ENCODE measurements at regions not wholly inside any gene's neighbourhood (a gene's known extent, or its start where the extent isn't known, plus 50 kb on each side); places are given as distances from the start of the nearest gene placed in this dataset.

- ATAC-seq (replicated peaks in 6 of 8): peak in 2 of 8 experiments; percentile 24 to 66
- WGBS, 10 experiments: 0 to 80% (median 69%) methylated on average over 1 to 4 of the region's 4 CpGs
- in situ Hi-C loops (cut with MboI; ENCODE audit: low pct_unique_long_range_greater_than_20kb in 2 of 9, low sequenced_read_pairs in 9 of 9, unreplicated experiment in 9 of 9): no loop called here
- H3K4me3 ChIP-seq: no peak overlapping the region
- no peak overlapping the region for H3K27ac ChIP-seq
- H3K4me1 ChIP-seq (replicated peaks in 1 of 2): peaks cover under 1 to 16% of the 10 kb centered on the region in 2 donors
Observed at GRCh38 chr2:235378246-235378645, 115.6 kb upstream of the AGAP1 start.

DNA sequence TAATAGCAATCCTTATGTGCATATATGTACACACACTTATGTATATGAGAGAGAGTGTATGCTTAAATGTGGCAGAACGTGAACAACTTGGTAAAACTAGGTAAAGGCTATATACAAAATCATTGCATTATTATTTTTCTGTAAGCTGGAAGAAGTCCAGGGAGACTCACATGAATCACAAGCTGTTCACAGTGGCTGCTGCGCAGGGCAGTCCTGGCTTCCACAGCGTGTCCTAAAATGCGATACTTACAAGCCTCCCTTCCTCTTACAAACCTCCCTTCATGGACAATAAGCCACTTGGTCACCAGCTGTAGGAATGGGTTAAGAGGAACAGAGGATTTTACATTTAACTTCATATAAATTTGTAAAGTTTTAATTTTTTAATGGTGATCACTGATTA lies 114.9 kb upstream of the AGAP1 start:
- in situ Hi-C loops (cut with MboI; ENCODE audit: low pct_unique_long_range_greater_than_20kb in 2 of 9, low sequenced_read_pairs in 9 of 9, unreplicated experiment in 9 of 9): no loop called here
- Histone ChIP-seq H3K4me1 (replicated peaks in 1 of 2) (peaks cover 5 to 20% of the 10 kb centered on the region in 2 donors), H3K27ac (no peak overlapping the region), H3K4me3 (no peak overlapping the region)
- no peak for ATAC-seq (replicated peaks in 6 of 8)
- 53 to 91% (median 78%) methylated on average over 1 to 4 of the region's 4 CpGs; no CpG with 5 or more reads in 2 of the 10 experiments for WGBS, 10 experiments

DNA sequence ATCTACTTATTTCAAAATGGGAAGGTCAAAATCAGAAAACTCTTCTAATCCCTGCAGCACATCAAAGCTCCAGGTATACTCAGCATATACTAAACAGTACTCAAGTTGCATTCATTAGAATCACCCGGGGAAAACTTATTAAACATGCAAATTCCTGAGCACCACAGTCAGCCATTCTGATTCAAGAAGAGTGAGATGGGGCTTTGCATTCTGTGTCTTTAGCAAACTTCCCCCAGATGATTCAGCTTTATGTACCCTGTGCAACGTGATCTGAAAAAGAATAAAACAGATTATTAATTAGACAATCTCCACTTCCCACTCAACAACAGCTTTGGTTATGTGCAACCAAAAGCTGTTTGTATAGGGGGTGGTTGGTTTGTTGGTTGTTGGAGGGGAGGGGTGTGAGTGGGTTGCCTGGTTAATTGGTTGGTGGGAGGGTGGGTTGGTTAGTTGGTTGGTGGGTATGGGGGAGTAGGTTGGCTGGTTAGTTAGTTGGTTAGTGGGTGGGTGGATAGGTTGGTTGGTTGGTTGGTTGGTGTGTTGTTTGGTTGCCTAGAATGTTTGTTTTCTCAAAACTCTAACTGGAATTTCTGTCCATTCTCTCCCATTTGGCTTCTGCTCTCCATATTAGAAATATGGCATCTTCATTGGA lies 112.5 kb upstream of the AGAP1 start:
- 8 to 73% (median 50%) methylated on average over 1 to 2 of the region's 2 CpGs; no CpG with 5 or more reads in 7 of the 10 experiments for WGBS, 10 experiments
- in situ Hi-C loops (cut with MboI; ENCODE audit: low pct_unique_long_range_greater_than_20kb in 2 of 9, low sequenced_read_pairs in 9 of 9, unreplicated experiment in 9 of 9): no loop called here
- H3K4me3 ChIP-seq: no peak overlapping the region
- no peak for ATAC-seq (replicated peaks in 6 of 8)
- H3K27ac ChIP-seq: no peak overlapping the region
- H3K4me1 ChIP-seq (replicated peaks in 1 of 2): peaks cover 17 to 35% of the 10 kb centered on the region in 2 donors

GRCh38 chr2:235382179-235382578 lies 111.7 kb upstream of the AGAP1 start:
- H3K27ac ChIP-seq: no peak overlapping the region

GRCh38 chr2:235382601-235383000 lies 111.2 kb upstream of the AGAP1 start:
- WGBS, 10 experiments: 80 to 100% (median 100%) methylated on average over 1 to 2 of the region's 3 CpGs; no CpG with 5 or more reads in 3 of the 10 experiments
- ATAC-seq (replicated peaks in 6 of 8): no peak

More at GRCh38 chr2:235382179-235382578, 111.7 kb upstream of the AGAP1 start:
- WGBS, 10 experiments: 0 to 100% (median 75%) methylated on average over 1 to 6 of the region's 6 CpGs; no CpG with 5 or more reads in 1 of the 10 experiments
- ATAC-seq (replicated peaks in 6 of 8): peak in 2 of 8 experiments; percentile 77 to 78
- Histone ChIP-seq H3K4me3 (no peak overlapping the region), H3K4me1 (replicated peaks in 1 of 2) (peaks cover 17 to 32% of the 10 kb centered on the region in 2 donors)
- in situ Hi-C loops (cut with MboI; ENCODE audit: low pct_unique_long_range_greater_than_20kb in 2 of 9, low sequenced_read_pairs in 9 of 9, unreplicated experiment in 9 of 9): no loop called here

DNA sequence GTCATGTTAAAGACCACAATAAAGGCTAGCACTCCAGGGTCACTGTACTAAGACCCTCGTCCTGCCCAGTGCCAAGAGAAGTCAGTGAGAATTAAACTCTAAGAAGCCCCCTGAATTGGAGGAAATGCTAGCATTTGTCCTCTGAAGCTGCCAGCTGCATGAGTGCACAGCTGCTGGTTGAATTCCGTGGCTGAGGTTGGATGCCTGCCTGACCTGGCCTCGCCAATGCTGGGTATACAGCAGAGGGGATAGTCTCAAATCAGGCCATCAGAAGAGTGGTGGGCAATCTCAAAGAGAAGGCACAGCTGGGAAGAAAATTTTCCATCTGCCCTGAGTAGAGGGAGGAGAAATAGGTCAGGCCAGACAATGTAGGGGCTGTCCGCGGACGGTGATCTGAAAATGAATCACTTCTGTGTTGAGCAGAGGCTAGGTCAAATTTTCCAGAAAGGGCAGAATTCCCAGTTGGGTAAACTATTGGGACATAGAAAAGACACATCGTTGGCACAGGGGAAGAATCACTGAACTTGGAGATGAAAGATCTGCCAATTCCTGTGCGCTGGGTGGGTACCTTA lies 110.5 kb upstream of the AGAP1 start:
- no peak for ATAC-seq (replicated peaks in 6 of 8)
- in situ Hi-C loops (cut with MboI; ENCODE audit: low pct_unique_long_range_greater_than_20kb in 2 of 9, low sequenced_read_pairs in 9 of 9, unreplicated experiment in 9 of 9): no loop called here
- Histone ChIP-seq H3K27ac (no peak overlapping the region), H3K4me1 (replicated peaks in 1 of 2) (peaks cover 17 to 25% of the 10 kb centered on the region in 2 donors), H3K4me3 (no peak overlapping the region)
- 0 to 100% (median 85%) methylated on average over 2 to 8 of the region's 8 CpGs for WGBS, 10 experiments

More at GRCh38 chr2:235382601-235383000, 111.2 kb upstream of the AGAP1 start:
- Histone ChIP-seq H3K4me1 (replicated peaks in 1 of 2) (peaks cover 17 to 29% of the 10 kb centered on the region in 2 donors), H3K4me3 (no peak overlapping the region), H3K27ac (no peak overlapping the region)
- in situ Hi-C loops (cut with MboI; ENCODE audit: low pct_unique_long_range_greater_than_20kb in 2 of 9, low sequenced_read_pairs in 9 of 9, unreplicated experiment in 9 of 9): no loop called here

DNA sequence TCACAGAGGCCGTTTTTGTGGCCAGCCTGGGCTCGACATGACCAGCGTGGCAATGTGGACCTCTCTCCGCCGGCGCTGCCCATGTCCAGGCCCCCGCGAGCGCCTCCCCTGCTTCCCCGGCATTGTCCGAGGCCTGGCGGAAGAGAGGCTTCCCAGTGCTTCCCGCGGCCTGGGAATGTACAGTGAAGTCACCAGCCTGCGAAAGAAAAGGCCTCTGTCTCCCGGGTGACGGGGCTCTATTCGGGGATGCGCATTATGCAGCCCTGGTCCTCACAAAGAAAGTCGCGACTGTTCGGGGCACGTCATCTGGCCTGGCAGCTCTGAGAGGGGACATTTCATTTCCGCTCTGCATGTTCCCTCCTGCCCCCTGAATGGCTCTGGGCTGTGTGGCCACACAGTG lies 109.2 kb upstream of the AGAP1 start:
- Histone ChIP-seq H3K27ac (peak overlapping the region; percentile 68 to 73), H3K4me1 (replicated peaks in 1 of 2) (peaks cover 17 to 19% of the 10 kb centered on the region in 2 donors), H3K4me3 (no peak overlapping the region)
- 7 to 100% (median 33%) methylated on average over 1 to 3 of the region's 24 CpGs; no CpG with 5 or more reads in 5 of the 10 experiments for WGBS, 10 experiments
- in situ Hi-C loops (cut with MboI; ENCODE audit: low pct_unique_long_range_greater_than_20kb in 2 of 9, low sequenced_read_pairs in 9 of 9, unreplicated experiment in 9 of 9): no loop called here
- peak in 5 of 8 experiments; percentile 96 to 98 (median 97) for ATAC-seq (replicated peaks in 6 of 8)

GRCh38 chr2:235389626-235390025 lies 104.2 kb upstream of the AGAP1 start:
- 58 to 100% (median 89%) methylated on average over 1 to 5 of the region's 5 CpGs; no CpG with 5 or more reads in 1 of the 10 experiments for WGBS, 10 experiments
- in situ Hi-C loops (cut with MboI; ENCODE audit: low pct_unique_long_range_greater_than_20kb in 2 of 9, low sequenced_read_pairs in 9 of 9, unreplicated experiment in 9 of 9): no loop called here
- H3K4me3 ChIP-seq: no peak overlapping the region

DNA sequence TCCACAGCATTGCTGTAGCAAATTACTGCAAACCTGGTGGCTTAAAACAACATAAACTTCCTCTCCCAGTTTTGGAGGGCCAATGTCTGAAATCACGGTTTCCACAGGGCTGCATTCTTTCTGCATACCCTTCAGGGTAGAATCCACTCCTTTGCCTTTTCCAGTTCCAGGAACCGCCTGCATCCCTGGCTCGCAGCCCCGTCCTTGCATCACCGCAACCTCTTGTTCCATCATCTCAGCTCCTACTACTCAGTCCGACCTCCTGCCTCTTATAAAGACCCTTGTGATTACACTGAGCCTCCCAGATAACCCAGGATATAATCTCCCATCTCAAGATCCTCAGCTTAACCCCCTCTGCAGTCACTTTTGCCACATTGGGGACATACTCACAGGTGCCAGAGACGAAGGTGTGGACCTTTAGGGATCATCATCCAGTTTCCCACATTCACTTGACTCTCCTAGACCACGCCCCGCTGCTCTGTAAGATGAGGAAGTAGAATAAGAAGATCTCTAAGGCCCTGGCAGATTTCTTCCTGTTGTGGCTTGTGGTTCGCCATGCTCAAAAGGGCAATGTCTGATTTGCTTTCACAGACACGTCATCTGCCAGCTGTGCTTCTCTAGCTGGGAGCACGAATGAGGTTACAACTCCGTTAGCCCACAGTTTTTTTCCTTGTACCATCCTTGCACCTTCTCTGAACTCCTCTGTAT lies 103.6 kb upstream of the AGAP1 start:
- ATAC-seq (replicated peaks in 6 of 8): no peak
- Histone ChIP-seq H3K27ac (no peak overlapping the region), H3K4me3 (no peak overlapping the region), H3K4me1 (replicated peaks in 1 of 2) (peaks cover under 1 to 7% of the 10 kb centered on the region in 2 donors)
- in situ Hi-C loops (cut with MboI; ENCODE audit: low pct_unique_long_range_greater_than_20kb in 2 of 9, low sequenced_read_pairs in 9 of 9, unreplicated experiment in 9 of 9): no loop called here
- 60 to 98% (median 78%) methylated on average over 1 to 12 of the region's 13 CpGs for WGBS, 10 experiments

More at GRCh38 chr2:235389626-235390025, 104.2 kb upstream of the AGAP1 start:
- no peak overlapping the region for H3K27ac ChIP-seq
- H3K4me1 ChIP-seq (replicated peaks in 1 of 2): peaks cover 6 to 13% of the 10 kb centered on the region in 2 donors
- no peak for ATAC-seq (replicated peaks in 6 of 8)

GRCh38 chr2:235390816-235391194 lies 103.0 kb upstream of the AGAP1 start:
- ATAC-seq (replicated peaks in 6 of 8): no peak
- Histone ChIP-seq H3K4me3 (no peak overlapping the region), H3K4me1 (replicated peaks in 1 of 2) (peaks cover 0 to 6% of the 10 kb centered on the region in 2 donors), H3K27ac (no peak overlapping the region)
- 38 to 100% (median 71%) methylated on average over 1 to 7 of the region's 10 CpGs; no CpG with 5 or more reads in 2 of the 10 experiments for WGBS, 10 experiments
- in situ Hi-C loops (cut with MboI; ENCODE audit: low pct_unique_long_range_greater_than_20kb in 2 of 9, low sequenced_read_pairs in 9 of 9, unreplicated experiment in 9 of 9): no loop called here

DNA sequence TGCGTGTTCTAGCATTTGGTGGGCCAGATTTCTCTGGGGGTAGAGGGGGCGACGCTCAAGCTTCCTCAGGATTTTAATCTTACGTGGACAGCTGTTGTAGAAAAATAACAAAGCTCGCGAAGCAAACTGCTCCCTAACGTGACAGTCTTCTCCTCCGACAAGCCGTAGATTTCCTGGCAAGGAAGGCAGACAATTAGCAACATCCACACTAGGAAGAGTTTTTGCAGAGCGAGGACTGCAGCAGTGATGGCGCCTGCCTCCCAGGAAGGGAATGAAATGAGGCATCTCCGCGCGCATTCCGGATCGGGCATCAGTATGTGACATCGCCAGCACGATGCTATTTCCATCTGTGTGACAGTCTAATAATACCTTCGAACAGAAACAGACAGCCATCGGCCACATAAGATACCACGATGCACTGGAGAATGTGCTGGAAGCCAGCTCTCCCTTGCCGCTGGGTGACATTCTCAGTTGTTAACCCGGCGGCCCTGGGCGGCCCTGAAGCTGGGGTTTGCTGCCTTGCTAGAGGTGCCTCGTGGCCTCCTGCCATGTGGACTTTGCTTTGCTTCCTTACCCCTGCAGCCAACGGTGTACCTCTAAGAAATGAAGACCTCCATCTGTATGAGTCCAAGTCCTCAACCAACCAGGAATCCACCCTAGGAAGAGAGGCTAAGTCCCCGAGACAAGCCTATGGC lies 101.8 kb upstream of the AGAP1 start:
- WGBS, 10 experiments: 48 to 100% (median 85%) methylated on average over 2 to 20 of the region's 28 CpGs; no CpG with 5 or more reads in 2 of the 10 experiments
- peak in 2 of 8 experiments; percentile 27 to 39 for ATAC-seq (replicated peaks in 6 of 8)
- Histone ChIP-seq H3K4me1 (replicated peaks in 1 of 2) (peaks cover 0 to 6% of the 10 kb centered on the region in 2 donors), H3K4me3 (no peak overlapping the region), H3K27ac (no peak overlapping the region)
- in situ Hi-C loops (cut with MboI; ENCODE audit: low pct_unique_long_range_greater_than_20kb in 2 of 9, low sequenced_read_pairs in 9 of 9, unreplicated experiment in 9 of 9): no loop called here

GRCh38 chr2:235394278-235394828 lies 99.5 kb upstream of the AGAP1 start:
- Histone ChIP-seq H3K4me1 (replicated peaks in 1 of 2) (peaks cover 0 to 6% of the 10 kb centered on the region in 2 donors), H3K27ac (no peak overlapping the region), H3K4me3 (no peak overlapping the region)
- peak in 2 of 8 experiments; percentile 29 to 40 for ATAC-seq (replicated peaks in 6 of 8)
- 36 to 97% (median 73%) methylated on average over 3 to 8 of the region's 12 CpGs; no CpG with 5 or more reads in 2 of the 10 experiments for WGBS, 10 experiments
- in situ Hi-C loops (cut with MboI; ENCODE audit: low pct_unique_long_range_greater_than_20kb in 2 of 9, low sequenced_read_pairs in 9 of 9, unreplicated experiment in 9 of 9): no loop called here

Data from motor neuron (in vitro differentiated cells).